ENCODE measurements at regions not wholly inside any gene's neighbourhood (a gene's known extent, or its start where the extent isn't known, plus 50 kb on each side); places are given as distances from the start of the nearest gene placed in this dataset.
"Not testable (repeated sequence)": the region's sequence is repeated elsewhere in the genome, so short reads cannot be mapped to it uniquely, and the experiment has no call there.

DNA sequence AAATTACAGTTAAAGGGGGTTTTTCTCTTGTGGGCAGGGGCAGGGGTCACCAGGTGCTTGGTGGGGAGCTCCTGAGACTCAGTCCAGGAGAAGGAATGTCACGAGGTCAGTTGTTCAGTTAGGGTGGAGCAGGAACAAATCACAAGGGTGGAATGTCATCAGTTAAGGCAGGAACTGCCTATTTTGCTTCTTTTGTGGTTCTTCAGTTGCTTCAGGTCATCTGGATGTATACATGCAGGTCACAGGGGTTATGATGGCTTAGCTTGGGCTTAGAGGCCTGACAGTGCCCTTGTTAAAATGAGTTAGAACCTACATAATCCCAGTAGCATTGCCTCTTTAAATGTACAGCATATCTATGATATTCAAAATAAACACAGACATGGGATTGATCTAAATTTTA is 120.2 kb upstream of the CHD2 start:
- no peak overlapping the region for H3K9ac ChIP-seq (ENCODE audit: low read depth in 2 of 2, low read length in 2 of 2)
- H3K9me3 ChIP-seq: no peaks in the 10 kb centered on the region
- H3K27ac ChIP-seq: no peak overlapping the region
- H3K4me1 ChIP-seq: no peaks in the 10 kb centered on the region
- H3K36me3 ChIP-seq: no peaks in the 10 kb centered on the region
- no peak overlapping the region for H3K4me3 ChIP-seq
- no peaks in the 10 kb centered on the region for H3K27me3 ChIP-seq
- no peak for DNase-seq
- TF ChIP-seq, protein P1, sequence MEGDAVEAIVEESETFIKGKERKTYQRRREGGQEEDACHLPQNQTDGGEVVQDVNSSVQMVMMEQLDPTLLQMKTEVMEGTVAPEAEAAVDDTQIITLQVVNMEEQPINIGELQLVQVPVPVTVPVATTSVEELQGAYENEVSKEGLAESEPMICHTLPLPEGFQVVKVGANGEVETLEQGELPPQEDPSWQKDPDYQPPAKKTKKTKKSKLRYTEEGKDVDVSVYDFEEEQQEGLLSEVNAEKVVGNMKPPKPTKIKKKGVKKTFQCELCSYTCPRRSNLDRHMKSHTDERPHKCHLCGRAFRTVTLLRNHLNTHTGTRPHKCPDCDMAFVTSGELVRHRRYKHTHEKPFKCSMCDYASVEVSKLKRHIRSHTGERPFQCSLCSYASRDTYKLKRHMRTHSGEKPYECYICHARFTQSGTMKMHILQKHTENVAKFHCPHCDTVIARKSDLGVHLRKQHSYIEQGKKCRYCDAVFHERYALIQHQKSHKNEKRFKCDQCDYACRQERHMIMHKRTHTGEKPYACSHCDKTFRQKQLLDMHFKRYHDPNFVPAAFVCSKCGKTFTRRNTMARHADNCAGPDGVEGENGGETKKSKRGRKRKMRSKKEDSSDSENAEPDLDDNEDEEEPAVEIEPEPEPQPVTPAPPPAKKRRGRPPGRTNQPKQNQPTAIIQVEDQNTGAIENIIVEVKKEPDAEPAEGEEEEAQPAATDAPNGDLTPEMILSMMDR (IDR thresholded peaks at IDR 0.05): no peak
- intact Hi-C loops (cut with DNase I): no loop called here

DNA sequence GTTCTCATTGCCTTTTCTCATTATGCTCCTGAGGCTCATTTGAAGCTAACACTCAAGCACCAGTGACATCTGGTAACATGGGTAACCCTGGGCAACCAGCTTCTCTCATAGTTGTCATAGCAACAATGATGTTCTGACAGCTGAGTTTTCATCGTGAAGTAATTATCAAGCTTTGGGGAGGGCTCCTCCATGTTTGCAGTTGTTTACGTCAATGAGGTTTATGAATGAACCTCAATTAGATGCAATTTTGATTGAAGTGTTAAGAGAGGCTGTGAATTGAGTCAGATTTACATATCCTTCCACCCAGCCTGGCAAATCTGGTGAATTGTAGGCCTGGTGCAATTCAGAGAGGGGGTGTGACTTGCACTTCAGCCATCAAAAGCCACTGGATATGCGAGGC is 119.3 kb upstream of the CHD2 start:
- intact Hi-C loops (cut with DNase I): no loop called here
- Histone ChIP-seq H3K9ac (ENCODE audit: low read depth in 2 of 2, low read length in 2 of 2) (no peak overlapping the region), H3K36me3 (no peaks in the 10 kb centered on the region), H3K9me3 (no peaks in the 10 kb centered on the region), H3K4me3 (no peak overlapping the region), H3K27ac (no peak overlapping the region), H3K27me3 (no peaks in the 10 kb centered on the region), H3K4me1 (no peaks in the 10 kb centered on the region)
- DNase-seq: no peak
- TF ChIP-seq, protein P1 (IDR thresholded peaks at IDR 0.05): no peak

DNA sequence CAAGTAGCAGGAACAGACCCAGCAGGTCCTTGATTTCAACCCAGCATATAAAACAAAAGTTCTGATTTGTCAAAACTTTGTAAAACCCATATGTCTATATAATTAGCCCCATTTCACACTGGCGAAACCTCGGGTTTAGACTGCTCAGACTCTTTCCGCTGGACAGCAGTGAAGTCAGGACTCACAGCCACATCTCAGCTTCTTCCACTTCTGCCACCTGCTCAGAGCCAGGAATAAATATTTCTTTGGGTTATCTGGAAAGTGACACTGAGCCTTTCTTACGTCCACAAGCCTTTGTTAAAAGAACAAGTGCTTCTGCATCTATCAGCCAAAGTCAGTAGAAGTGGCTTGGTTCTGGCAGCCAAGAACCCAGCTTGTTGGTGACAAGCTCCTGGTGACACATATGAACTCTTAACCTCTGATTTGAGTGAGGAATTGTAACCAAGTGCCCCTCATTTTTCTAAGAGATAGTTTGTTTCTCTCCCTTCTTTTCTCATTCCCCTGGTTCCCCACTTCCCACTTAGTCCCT is 118.1 kb upstream of the CHD2 start:
- intact Hi-C loops (cut with DNase I): no loop called here
- TF ChIP-seq, protein P1 (IDR thresholded peaks at IDR 0.05): no peak
- Histone ChIP-seq H3K4me1 (no peaks in the 10 kb centered on the region), H3K27me3 (no peaks in the 10 kb centered on the region), H3K36me3 (no peaks in the 10 kb centered on the region), H3K9me3 (no peaks in the 10 kb centered on the region), H3K9ac (ENCODE audit: low read depth in 2 of 2, low read length in 2 of 2) (no peak overlapping the region), H3K4me3 (no peak overlapping the region), H3K27ac (no peak overlapping the region)
- no peak for DNase-seq

DNA sequence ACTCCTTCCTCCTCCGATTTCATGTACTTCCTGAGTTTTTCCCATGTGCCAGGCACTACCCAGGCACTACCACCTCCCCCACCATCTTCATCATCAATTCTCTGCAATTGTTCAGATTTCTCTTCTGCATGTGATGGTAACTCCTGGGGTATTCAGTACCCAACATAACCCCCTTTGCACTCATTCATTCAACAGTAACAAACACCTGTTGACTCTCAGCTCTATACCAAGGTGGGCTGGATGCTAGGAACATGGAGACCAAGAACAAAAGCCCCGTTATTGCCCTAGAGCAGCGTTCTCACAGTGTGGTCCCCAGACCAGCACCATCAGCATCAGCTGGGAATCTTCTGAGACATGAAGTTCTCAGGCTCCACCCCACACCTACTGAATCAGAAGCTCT is 113.0 kb upstream of the CHD2 start:
- TF ChIP-seq, protein P1 (IDR thresholded peaks at IDR 0.05): no peak

DNA sequence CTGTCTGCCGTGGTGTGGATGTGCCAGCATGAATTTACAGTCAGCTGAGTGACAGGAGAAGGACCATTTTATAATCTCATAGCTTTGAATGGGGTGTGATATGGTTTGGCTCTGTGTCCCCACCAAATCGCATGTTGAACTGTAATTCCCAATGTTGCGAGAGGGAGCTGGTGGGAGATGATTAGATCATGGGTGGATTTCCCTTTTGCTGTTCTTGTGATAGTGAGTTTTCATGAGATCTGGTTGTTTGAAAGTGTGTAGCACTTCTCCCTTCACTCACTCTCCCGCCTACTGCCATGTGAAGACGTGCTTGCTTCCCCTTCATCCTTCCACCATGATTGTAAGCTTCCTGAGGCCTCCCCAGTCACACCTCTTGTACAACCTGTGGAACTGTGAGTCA is 111.9 kb upstream of the CHD2 start:
- Histone ChIP-seq H3K4me3 (no peak overlapping the region), H3K9me3 (no peaks in the 10 kb centered on the region), H3K27me3 (no peaks in the 10 kb centered on the region), H3K4me1 (no peaks in the 10 kb centered on the region), H3K36me3 (no peaks in the 10 kb centered on the region), H3K27ac (no peak overlapping the region), H3K9ac (ENCODE audit: low read depth in 2 of 2, low read length in 2 of 2) (no peak overlapping the region)
- TF ChIP-seq, protein P1 (IDR thresholded peaks at IDR 0.05): no peak
- intact Hi-C loops (cut with DNase I): no loop called here
- DNase-seq: no peak

More for the DNA sequence above, 113.0 kb upstream of the CHD2 start:
- Histone ChIP-seq H3K36me3 (no peaks in the 10 kb centered on the region), H3K27me3 (no peaks in the 10 kb centered on the region), H3K4me1 (no peaks in the 10 kb centered on the region), H3K9ac (ENCODE audit: low read depth in 2 of 2, low read length in 2 of 2) (no peak overlapping the region), H3K27ac (no peak overlapping the region), H3K4me3 (no peak overlapping the region), H3K9me3 (no peaks in the 10 kb centered on the region)
- no peak for DNase-seq
- intact Hi-C loops (cut with DNase I): no loop called here

DNA sequence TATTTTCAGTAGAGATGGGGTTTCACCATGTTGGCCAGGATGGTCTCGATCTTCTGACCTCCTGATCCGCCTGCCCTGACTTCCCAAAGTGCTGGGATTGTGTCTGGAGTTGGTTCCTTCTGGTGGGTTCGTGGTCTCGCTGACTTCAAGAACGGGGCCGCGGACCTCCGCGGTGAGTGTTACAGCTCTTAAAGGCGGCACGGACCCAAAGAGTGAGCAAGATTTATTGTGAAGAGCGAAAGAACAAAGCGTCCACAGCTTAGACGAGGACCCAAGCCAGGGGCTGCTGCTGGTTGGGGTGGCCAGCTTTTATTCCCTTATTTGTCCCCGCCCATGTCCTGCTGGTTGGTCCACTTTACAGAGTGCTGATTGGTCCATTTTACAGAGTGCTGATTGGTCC is 111.3 kb upstream of the CHD2 start:
- H3K4me1 ChIP-seq; intact Hi-C loops (cut with DNase I); DNase-seq; H3K9me3 ChIP-seq; H3K27me3 ChIP-seq; H3K4me3 ChIP-seq; H3K36me3 ChIP-seq; H3K9ac ChIP-seq (ENCODE audit: low read depth in 2 of 2, low read length in 2 of 2); H3K27ac ChIP-seq: not testable (repeated sequence)
